Endodermal cell (in vitro differentiated cells): ENCODE measurements at regions not wholly inside any gene's neighbourhood (a gene's known extent, or its start where the extent isn't known, plus 50 kb on each side); places are given as distances from the start of the nearest gene placed in this dataset.

Experiments
- DNase-seq: peaks from one replicate; pipeline ENCODE4 v3.0.0-alpha.2; 2017
- H3K27ac ChIP-seq: 2 replicates; pipeline ENCODE4 v1.5.1; 2013; ENCODE audit warnings: mild to moderate bottlenecking, low read depth, low read length, moderate library complexity
- H3K27me3 ChIP-seq: 2 replicates; pipeline ENCODE4 v1.6.1; 2013; ENCODE audit warnings: mild to moderate bottlenecking, low read length, moderate library complexity; ENCODE audit not compliant: insufficient read depth, control insufficient read depth, poor library complexity, severe bottlenecking
- H3K36me3 ChIP-seq: 2 replicates; pipeline ENCODE4 v1.7.0; 2013; ENCODE audit warnings: mild to moderate bottlenecking, low read length, moderate library complexity; ENCODE audit not compliant: control insufficient read depth, insufficient read depth
- H3K4me1 ChIP-seq: one replicate; pipeline ENCODE4 v1.7.0; 2013; ENCODE audit warnings: low read length; ENCODE audit not compliant: control insufficient read depth, insufficient read depth
- H3K4me3 ChIP-seq: 2 replicates; pipeline ENCODE4 v1.5.1; 2013; ENCODE audit warnings: mild to moderate bottlenecking, low read length, moderate library complexity
- H3K9ac ChIP-seq: 2 replicates; pipeline ENCODE4 v1.6.1; 2013; ENCODE audit warnings: mild to moderate bottlenecking, low read length, moderate library complexity; ENCODE audit not compliant: poor library complexity, severe bottlenecking; ENCODE audit errors: extremely low read depth
- H3K9me3 ChIP-seq: 2 replicates; pipeline ENCODE4 v1.6.1; 2013; ENCODE audit warnings: mild to moderate bottlenecking, low read length, moderate library complexity; ENCODE audit not compliant: control insufficient read depth
- H3K27ac Mint-ChIP-seq: 2 replicates; pipeline ENCODE4 v1.8.0; 2020; ENCODE audit warnings: mixed read lengths
- H3K27me3 Mint-ChIP-seq: 2 replicates; pipeline ENCODE4 v1.8.0; 2021; ENCODE audit warnings: mild to moderate bottlenecking, mixed read lengths; ENCODE audit not compliant: insufficient read depth
- H3K36me3 Mint-ChIP-seq: 2 replicates; pipeline ENCODE4 v1.8.0; 2020; ENCODE audit warnings: low read depth, mixed read lengths
- H3K4me1 Mint-ChIP-seq: 2 replicates; pipeline ENCODE4 v1.8.0; 2020; ENCODE audit warnings: mixed read lengths
- H3K4me3 Mint-ChIP-seq: 2 replicates; pipeline ENCODE4 v1.8.0; 2020; ENCODE audit warnings: mild to moderate bottlenecking, moderate library complexity, mixed read lengths
- H3K9me3 Mint-ChIP-seq: 2 replicates; pipeline ENCODE4 v1.8.0; 2020; ENCODE audit warnings: mild to moderate bottlenecking, mixed read lengths
- WGBS, 2 experiments: methylation state at CpG; one replicate each; pipeline versions ENCODE4 v1.1.5 to v1.1.7; 2013; ENCODE audit warnings: missing lambda C conversion rate in 2 of 2, mixed read lengths in 1 of 2; ENCODE audit not compliant: insufficient coverage in 1 of 2, insufficient read length in 1 of 2; 5-methylcytosine and 5-hydroxymethylcytosine counted together
- TF ChIP-seq, protein P1 (sequence below): fragments of 200-600 bp; sonication (generic); conservative IDR thresholded peaks from 2 replicates; pipeline ENCODE4 v1.5.0; 2021; ENCODE audit warnings: antibody characterized with exemption, mild to moderate bottlenecking

DNA sequence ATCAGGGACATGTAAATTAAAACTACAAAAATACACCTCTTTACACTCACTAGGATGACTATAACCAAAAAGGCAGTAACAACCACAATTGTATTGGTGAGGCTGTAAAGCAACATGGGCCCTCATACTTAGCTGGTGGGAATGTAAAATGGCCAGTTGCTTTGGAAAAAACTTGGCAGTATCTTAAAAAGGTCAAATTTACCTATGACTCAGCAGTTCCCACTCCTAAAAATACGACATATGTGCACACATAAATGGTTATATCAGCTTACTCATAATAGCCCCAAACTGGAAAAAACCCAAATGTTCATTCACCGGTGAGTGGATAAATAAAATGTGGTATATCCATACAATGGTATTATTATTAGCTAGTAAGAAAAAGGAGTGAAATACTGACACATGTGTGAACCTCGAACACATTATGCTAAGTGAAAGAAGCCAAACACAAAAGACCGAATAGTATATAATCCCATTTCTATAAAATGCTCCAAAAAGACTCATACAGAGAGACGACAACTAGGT, 391.4 kb downstream of the NPIPA8 start:
- Histone ChIP-seq H3K9ac (no peak overlapping the region), H3K9me3 (no peaks in the 10 kb centered on the region), H3K4me3 (no peak overlapping the region), H3K27ac (no peak overlapping the region), H3K27me3 (no peaks in the 10 kb centered on the region), H3K4me1 (no peaks in the 10 kb centered on the region), H3K36me3 (no peaks in the 10 kb centered on the region)
- H3K27me3 Mint-ChIP-seq: no peaks in the 10 kb centered on the region
- H3K4me1 Mint-ChIP-seq: no peaks in the 10 kb centered on the region
- peaks cover 5% of the 10 kb centered on the region for H3K9me3 Mint-ChIP-seq
- no peak overlapping the region for H3K4me3 Mint-ChIP-seq
- TF ChIP-seq, protein P1, sequence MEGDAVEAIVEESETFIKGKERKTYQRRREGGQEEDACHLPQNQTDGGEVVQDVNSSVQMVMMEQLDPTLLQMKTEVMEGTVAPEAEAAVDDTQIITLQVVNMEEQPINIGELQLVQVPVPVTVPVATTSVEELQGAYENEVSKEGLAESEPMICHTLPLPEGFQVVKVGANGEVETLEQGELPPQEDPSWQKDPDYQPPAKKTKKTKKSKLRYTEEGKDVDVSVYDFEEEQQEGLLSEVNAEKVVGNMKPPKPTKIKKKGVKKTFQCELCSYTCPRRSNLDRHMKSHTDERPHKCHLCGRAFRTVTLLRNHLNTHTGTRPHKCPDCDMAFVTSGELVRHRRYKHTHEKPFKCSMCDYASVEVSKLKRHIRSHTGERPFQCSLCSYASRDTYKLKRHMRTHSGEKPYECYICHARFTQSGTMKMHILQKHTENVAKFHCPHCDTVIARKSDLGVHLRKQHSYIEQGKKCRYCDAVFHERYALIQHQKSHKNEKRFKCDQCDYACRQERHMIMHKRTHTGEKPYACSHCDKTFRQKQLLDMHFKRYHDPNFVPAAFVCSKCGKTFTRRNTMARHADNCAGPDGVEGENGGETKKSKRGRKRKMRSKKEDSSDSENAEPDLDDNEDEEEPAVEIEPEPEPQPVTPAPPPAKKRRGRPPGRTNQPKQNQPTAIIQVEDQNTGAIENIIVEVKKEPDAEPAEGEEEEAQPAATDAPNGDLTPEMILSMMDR: no peak
- 95 to 100% methylated on average over 1 to 5 of the region's 5 CpGs for WGBS, 2 experiments
- no peak overlapping the region for H3K27ac Mint-ChIP-seq
- no peak for DNase-seq
- no peaks in the 10 kb centered on the region for H3K36me3 Mint-ChIP-seq

DNA sequence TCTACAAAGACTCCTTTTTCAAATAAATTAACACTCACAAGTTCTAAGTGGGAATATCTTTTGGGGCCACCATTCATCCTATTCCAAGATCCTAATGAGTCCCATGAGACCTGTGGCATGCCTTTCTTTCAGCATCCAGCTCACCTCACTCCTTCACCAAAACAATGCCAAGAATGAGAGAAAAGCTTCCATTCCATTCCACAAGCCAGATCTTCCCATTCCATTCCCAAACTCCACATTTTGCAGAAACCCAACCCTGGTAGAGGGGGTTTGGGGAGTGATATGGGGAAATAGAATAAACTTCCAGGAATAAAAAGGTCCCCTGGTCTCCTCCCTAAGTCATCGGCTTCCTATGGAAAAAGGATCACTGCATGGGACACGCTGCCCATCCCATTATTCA, 392.2 kb downstream of the NPIPA8 start:
- no peaks in the 10 kb centered on the region for H3K9me3 ChIP-seq
- H3K27me3 Mint-ChIP-seq: no peaks in the 10 kb centered on the region
- no peaks in the 10 kb centered on the region for H3K4me1 Mint-ChIP-seq
- no peaks in the 10 kb centered on the region for H3K27me3 ChIP-seq
- no peaks in the 10 kb centered on the region for H3K36me3 ChIP-seq
- H3K27ac Mint-ChIP-seq: no peak overlapping the region
- TF ChIP-seq, protein P1: no peak
- H3K4me1 ChIP-seq: no peaks in the 10 kb centered on the region
- peaks cover 5% of the 10 kb centered on the region for H3K9me3 Mint-ChIP-seq
- H3K36me3 Mint-ChIP-seq: no peaks in the 10 kb centered on the region
- H3K4me3 ChIP-seq: no peak overlapping the region
- peak; percentile 45 for DNase-seq
- WGBS, 2 experiments: 92% methylated on average over 2 of the region's 2 CpGs; no CpG with 5 or more reads in 1 of the 2 experiments
- H3K4me3 Mint-ChIP-seq: no peak overlapping the region
- H3K27ac ChIP-seq: no peak overlapping the region
- no peak overlapping the region for H3K9ac ChIP-seq

DNA sequence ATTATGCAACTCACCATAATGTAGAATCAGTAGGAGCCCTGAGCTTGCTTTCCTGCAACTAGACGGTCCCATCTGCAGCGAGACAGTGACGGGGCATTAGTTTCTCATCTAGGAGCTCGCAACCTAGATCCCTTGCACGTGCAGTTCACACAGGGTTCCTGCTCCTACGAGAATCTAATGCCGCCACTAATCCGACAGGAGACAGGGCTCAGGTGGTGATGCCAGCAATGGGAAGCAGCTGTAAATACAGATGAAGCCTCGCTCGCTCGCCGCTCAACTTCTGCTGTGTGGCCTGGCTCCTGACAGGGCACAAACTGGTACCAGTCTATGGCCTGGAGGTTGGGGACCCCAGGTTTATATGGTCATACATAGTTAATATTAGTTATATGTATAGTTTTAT, 394.5 kb downstream of the NPIPA8 start:
- H3K36me3 Mint-ChIP-seq: no peaks in the 10 kb centered on the region
- WGBS, 2 experiments: 87 to 93% methylated on average over 12 of the region's 12 CpGs

More for the DNA sequence above, 394.5 kb downstream of the NPIPA8 start:
- Histone ChIP-seq H3K4me3 (no peak overlapping the region), H3K9me3 (no peaks in the 10 kb centered on the region), H3K27ac (no peak overlapping the region), H3K36me3 (no peaks in the 10 kb centered on the region), H3K4me1 (no peaks in the 10 kb centered on the region), H3K27me3 (no peaks in the 10 kb centered on the region), H3K9ac (no peak overlapping the region)
- Mint-ChIP-seq H3K27me3 (no peaks in the 10 kb centered on the region), H3K4me3 (no peak overlapping the region), H3K9me3 (peaks cover 5% of the 10 kb centered on the region), H3K4me1 (no peaks in the 10 kb centered on the region), H3K27ac (no peak overlapping the region)
- DNase-seq: no peak
- TF ChIP-seq, protein P1: no peak
